ENCODE measurements at regions not wholly inside any gene's neighbourhood (a gene's known extent, or its start where the extent isn't known, plus 50 kb on each side); places are given as distances from the start of the nearest gene placed in this dataset.

- H3K4me3 ChIP-seq (replicated peaks in 1 of 3; ENCODE audit: insufficient read depth in 1 of 3, low read depth in 1 of 3, low read length in 3 of 3) = no peak overlapping the region
- H3K79me2 ChIP-seq (ENCODE audit: control insufficient read depth, insufficient read depth, low read length) = no peaks in the 10 kb centered on the region
- POLR2A ChIA-PET = no interaction called here
- dilution Hi-C loops (cut with MboI; ENCODE audit: extremely low pct_ligation_motif_present, low sequenced_read_pairs) (no loop called here), intact Hi-C loops (cut with micrococcal nuclease) (no loop called here)
- TF ChIP-seq, protein P1, sequence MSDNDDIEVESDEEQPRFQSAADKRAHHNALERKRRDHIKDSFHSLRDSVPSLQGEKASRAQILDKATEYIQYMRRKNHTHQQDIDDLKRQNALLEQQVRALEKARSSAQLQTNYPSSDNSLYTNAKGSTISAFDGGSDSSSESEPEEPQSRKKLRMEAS (IDR thresholded peaks at IDR 0.05; ENCODE audit: insufficient read depth, insufficient read length) = no peak
- TF ChIP-seq, protein P2, sequence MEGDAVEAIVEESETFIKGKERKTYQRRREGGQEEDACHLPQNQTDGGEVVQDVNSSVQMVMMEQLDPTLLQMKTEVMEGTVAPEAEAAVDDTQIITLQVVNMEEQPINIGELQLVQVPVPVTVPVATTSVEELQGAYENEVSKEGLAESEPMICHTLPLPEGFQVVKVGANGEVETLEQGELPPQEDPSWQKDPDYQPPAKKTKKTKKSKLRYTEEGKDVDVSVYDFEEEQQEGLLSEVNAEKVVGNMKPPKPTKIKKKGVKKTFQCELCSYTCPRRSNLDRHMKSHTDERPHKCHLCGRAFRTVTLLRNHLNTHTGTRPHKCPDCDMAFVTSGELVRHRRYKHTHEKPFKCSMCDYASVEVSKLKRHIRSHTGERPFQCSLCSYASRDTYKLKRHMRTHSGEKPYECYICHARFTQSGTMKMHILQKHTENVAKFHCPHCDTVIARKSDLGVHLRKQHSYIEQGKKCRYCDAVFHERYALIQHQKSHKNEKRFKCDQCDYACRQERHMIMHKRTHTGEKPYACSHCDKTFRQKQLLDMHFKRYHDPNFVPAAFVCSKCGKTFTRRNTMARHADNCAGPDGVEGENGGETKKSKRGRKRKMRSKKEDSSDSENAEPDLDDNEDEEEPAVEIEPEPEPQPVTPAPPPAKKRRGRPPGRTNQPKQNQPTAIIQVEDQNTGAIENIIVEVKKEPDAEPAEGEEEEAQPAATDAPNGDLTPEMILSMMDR (IDR thresholded peaks at IDR 0.05; ENCODE audit: extremely low read depth in 1 of 2, insufficient read depth in 1 of 2, low read depth in 1 of 2, low read length in 2 of 2) = no peak
- TF ChIP-seq GATA2 (IDR thresholded peaks at IDR 0.05; ENCODE audit: insufficient read depth, insufficient read length, low read depth, low read length) (no peak), POLR2A (IDR thresholded peaks at IDR 0.05; ENCODE audit: low read depth, low read length) (no peak)
- CTCF ChIA-PET = interaction anchor here (1.2 to 1.4 kb wide), 2 partner anchors 11 to 109 kb away, joined by 3 to 4 read pairs; no protein-coding TSS in a partner anchor
- H3K9me1 ChIP-seq (replicated peaks; ENCODE audit: control insufficient read depth, extremely low read depth, insufficient read depth, low read length) = no peaks in the 10 kb centered on the region
- no peaks in the 10 kb centered on the region for H3K27me3 ChIP-seq (ENCODE audit: control insufficient read depth in 2 of 2, insufficient read depth in 2 of 2, low read length in 2 of 2)
- no peak for FAIRE-seq
- no peaks in the 10 kb centered on the region for H4K20me1 ChIP-seq (replicated peaks; ENCODE audit: control insufficient read depth, extremely low read depth, insufficient read depth, low read length)
- no peak overlapping the region for H2AFZ ChIP-seq (ENCODE audit: low read depth, low read length)
- no peak overlapping the region for H3K4me2 ChIP-seq (ENCODE audit: insufficient read depth, low read length)
- no peaks in the 10 kb centered on the region for H3K9me3 ChIP-seq (replicated peaks; ENCODE audit: control insufficient read depth, insufficient read depth, low read length)
- no peak for DNase-seq (ENCODE audit: low read depth, low spot score)
- H3K9ac ChIP-seq (replicated peaks; ENCODE audit: extremely low read depth, insufficient read depth, low read length) = no peak overlapping the region
- H3K36me3 ChIP-seq (ENCODE audit: control insufficient read depth in 2 of 2, extremely low read depth in 1 of 2, insufficient read depth in 2 of 2, low read length in 2 of 2) = no peaks in the 10 kb centered on the region
- no TSS peak for BruUV-seq (replicated peaks)
- no peaks in the 10 kb centered on the region for H3K4me1 ChIP-seq (ENCODE audit: control insufficient read depth, extremely low read depth, insufficient read depth, low read length)
- no peak overlapping the region for H3K27ac ChIP-seq (ENCODE audit: insufficient read depth, low read depth, low read length)
Observed at GRCh38 chr11:112345166-112345565, 84.5 kb upstream of the PLET1 start.

DNA sequence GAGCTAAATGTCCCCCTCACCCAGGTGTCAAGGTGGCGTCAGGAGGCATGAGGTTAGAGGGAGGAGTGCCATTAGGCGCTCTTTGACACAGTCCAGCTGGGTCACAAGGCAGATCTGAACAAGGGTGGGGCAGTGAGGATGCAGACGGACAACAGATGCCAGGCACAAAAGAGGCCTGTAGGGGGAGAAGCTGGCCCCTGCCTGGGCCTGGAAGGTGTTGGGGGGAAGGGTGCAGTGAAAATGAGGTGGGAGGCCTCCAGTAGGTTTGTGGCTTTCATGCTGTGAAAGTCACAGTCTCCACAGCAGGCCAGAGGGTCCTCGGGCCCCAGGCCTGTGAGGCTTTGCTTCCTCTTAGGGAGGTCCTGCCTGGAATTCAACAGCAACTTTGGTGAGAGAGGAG, 85.0 kb upstream of the PLET1 start:
- intact Hi-C loops (cut with micrococcal nuclease) (no loop called here), dilution Hi-C loops (cut with MboI; ENCODE audit: extremely low pct_ligation_motif_present, low sequenced_read_pairs) (no loop called here)
- no peaks in the 10 kb centered on the region for H3K4me1 ChIP-seq (ENCODE audit: control insufficient read depth, extremely low read depth, insufficient read depth, low read length)
- no peaks in the 10 kb centered on the region for H3K27me3 ChIP-seq (ENCODE audit: control insufficient read depth in 2 of 2, insufficient read depth in 2 of 2, low read length in 2 of 2)
- no peak for TF ChIP-seq FOS (IDR thresholded peaks at IDR 0.05; ENCODE audit: borderline replicate concordance, insufficient read depth, low read length)
- no peak for TF ChIP-seq POLR2A (IDR thresholded peaks at IDR 0.05; ENCODE audit: low read depth, low read length)
- TF ChIP-seq GATA2 (IDR thresholded peaks at IDR 0.05; ENCODE audit: insufficient read depth, insufficient read length, low read depth, low read length) = no peak
- TF ChIP-seq, protein P1 (IDR thresholded peaks at IDR 0.05; ENCODE audit: insufficient read depth, insufficient read length) = no peak
- TF ChIP-seq, protein P2 (IDR thresholded peaks at IDR 0.05; ENCODE audit: extremely low read depth in 1 of 2, insufficient read depth in 1 of 2, low read depth in 1 of 2, low read length in 2 of 2) = no peak
- TF ChIP-seq JUN (IDR thresholded peaks at IDR 0.05; ENCODE audit: borderline replicate concordance, insufficient read depth, insufficient read length, low read depth) = no peak
- TF ChIP-seq EZH2 (IDR thresholded peaks at IDR 0.05; ENCODE audit: borderline replicate concordance, low read depth, low read length, severe bottlenecking) = no peak
- TF ChIP-seq POLR2AphosphoS5 (IDR thresholded peaks at IDR 0.05; ENCODE audit: insufficient read depth, low read depth, low read length) = no peak
- no peak for TF ChIP-seq MYC (IDR thresholded peaks at IDR 0.05; ENCODE audit: low read depth, low read length)
- H3K9me1 ChIP-seq (replicated peaks; ENCODE audit: control insufficient read depth, extremely low read depth, insufficient read depth, low read length) = no peaks in the 10 kb centered on the region
- no peaks in the 10 kb centered on the region for H3K79me2 ChIP-seq (ENCODE audit: control insufficient read depth, insufficient read depth, low read length)
- H3K4me2 ChIP-seq (ENCODE audit: insufficient read depth, low read length) = no peak overlapping the region
- FAIRE-seq = no peak
- H3K9ac ChIP-seq (replicated peaks; ENCODE audit: extremely low read depth, insufficient read depth, low read length) = no peak overlapping the region
- no peaks in the 10 kb centered on the region for H3K36me3 ChIP-seq (ENCODE audit: control insufficient read depth in 2 of 2, extremely low read depth in 1 of 2, insufficient read depth in 2 of 2, low read length in 2 of 2)
- POLR2A ChIA-PET = no interaction called here
- H4K20me1 ChIP-seq (replicated peaks; ENCODE audit: control insufficient read depth, extremely low read depth, insufficient read depth, low read length) = no peaks in the 10 kb centered on the region
- no peak for DNase-seq (ENCODE audit: low read depth, low spot score)
- no peak overlapping the region for H3K4me3 ChIP-seq (replicated peaks in 1 of 3; ENCODE audit: insufficient read depth in 1 of 3, low read depth in 1 of 3, low read length in 3 of 3)
- CTCF ChIA-PET = interaction anchor here (1.1 to 1.4 kb wide), 4 partner anchors 10 to 242 kb away, joined by 3 to 6 read pairs (median 4); no protein-coding TSS in a partner anchor
- H3K9me3 ChIP-seq (replicated peaks; ENCODE audit: control insufficient read depth, insufficient read depth, low read length) = no peaks in the 10 kb centered on the region
- BruUV-seq (replicated peaks) = no TSS peak
- H2AFZ ChIP-seq (ENCODE audit: low read depth, low read length) = no peak overlapping the region
- no peak overlapping the region for H3K27ac ChIP-seq (ENCODE audit: insufficient read depth, low read depth, low read length)
